VCaP (cell line): ENCODE measurements at regions not wholly inside any gene's neighbourhood (a gene's known extent, or its start where the extent isn't known, plus 50 kb on each side); places are given as distances from the start of the nearest gene placed in this dataset.

Source experiments
- H3K27ac ChIP-seq: fragments of 450-650 bp; 2 replicates; pipeline ENCODE4 v1.5.1; 2017
- CTCF ChIP-seq: fragments of 450-650 bp; conservative IDR thresholded peaks from 2 replicates; pipeline ENCODE4 v1.5.1; 2017; ENCODE audit warnings: mild to moderate bottlenecking, moderate library complexity

- no peak for TF ChIP-seq CTCF
- no peak overlapping the region for H3K27ac ChIP-seq
Measured at GRCh38 chr18:78010363-78010762, 760.7 kb downstream of the GALR1 start.

GRCh38 chr18:78017869-78018268 is 768.2 kb downstream of the GALR1 start:
- TF ChIP-seq CTCF: no peak
- H3K27ac ChIP-seq: no peak overlapping the region

- H3K27ac ChIP-seq: no peak overlapping the region
Measured at GRCh38 chr18:78021196-78021595, 771.5 kb downstream of the GALR1 start.

GRCh38 chr18:78031589-78031988 is 781.9 kb downstream of the GALR1 start:
- TF ChIP-seq CTCF: no peak
- no peak overlapping the region for H3K27ac ChIP-seq

More at GRCh38 chr18:78021196-78021595, 771.5 kb downstream of the GALR1 start:
- peak; percentile 71 for TF ChIP-seq CTCF

- TF ChIP-seq CTCF: no peak
- no peak overlapping the region for H3K27ac ChIP-seq
Measured at GRCh38 chr18:78031991-78032390, 782.3 kb downstream of the GALR1 start.

GRCh38 chr18:78032574-78032973 is 782.9 kb downstream of the GALR1 start:
- no peak overlapping the region for H3K27ac ChIP-seq
- no peak for TF ChIP-seq CTCF

GRCh38 chr18:78034755-78035154 is 785.1 kb downstream of the GALR1 start:
- no peak overlapping the region; the same call in 1 of the 2 replicates for H3K27ac ChIP-seq
- TF ChIP-seq CTCF: no peak

- no peak for TF ChIP-seq CTCF
- no peak overlapping the region for H3K27ac ChIP-seq
Measured at GRCh38 chr18:78041218-78041617, 791.6 kb downstream of the GALR1 start.
